HG03457 (cell line): ENCODE measurements at regions not wholly inside any gene's neighbourhood (a gene's known extent, or its start where the extent isn't known, plus 50 kb on each side); places are given as distances from the start of the nearest gene placed in this dataset.
"Not testable (repeated sequence)": the region's sequence is repeated elsewhere in the genome, so short reads cannot be mapped to it uniquely, and the experiment has no call there.

ENCODE experiments used
- ATAC-seq: cut with Tn5 transposase; IDR thresholded peaks from one replicate; pipeline ENCODE4 v1.9.1; 2021; ENCODE audit warnings: moderate number of reproducible peaks; ENCODE audit not compliant: unreplicated experiment

GRCh38 chr16:65315081-65315780 lies 193.4 kb upstream of the CDH11 start:
- no peak for ATAC-seq

- no peak for ATAC-seq
Observed at GRCh38 chr16:65314627-65315008, 192.8 kb upstream of the CDH11 start.

- no peak for ATAC-seq
Observed at GRCh38 chr16:65313936-65314626, 192.2 kb upstream of the CDH11 start.

GRCh38 chr16:65312795-65313194 lies 190.9 kb upstream of the CDH11 start:
- ATAC-seq = no peak

GRCh38 chr16:65312071-65312470 lies 190.2 kb upstream of the CDH11 start:
- ATAC-seq = no peak

GRCh38 chr16:65310491-65310890 lies 188.6 kb upstream of the CDH11 start:
- not testable (repeated sequence) for ATAC-seq

GRCh38 chr16:65309354-65309753 lies 187.5 kb upstream of the CDH11 start:
- ATAC-seq = no peak

GRCh38 chr16:65308506-65308905 lies 186.6 kb upstream of the CDH11 start:
- ATAC-seq = no peak

GRCh38 chr16:65307286-65307685 lies 185.4 kb upstream of the CDH11 start:
- no peak for ATAC-seq

GRCh38 chr16:65306722-65307121 lies 184.9 kb upstream of the CDH11 start:
- no peak for ATAC-seq

- no peak for ATAC-seq
Observed at GRCh38 chr16:65306300-65306699, 184.4 kb upstream of the CDH11 start.

GRCh38 chr16:65305266-65305959 lies 183.6 kb upstream of the CDH11 start:
- ATAC-seq = no peak

GRCh38 chr16:65301029-65301428 lies 179.2 kb upstream of the CDH11 start:
- no peak for ATAC-seq

- no peak for ATAC-seq
Observed at GRCh38 chr16:65297453-65297852, 175.6 kb upstream of the CDH11 start.

- no peak for ATAC-seq
Observed at GRCh38 chr16:65295527-65295926, 173.7 kb upstream of the CDH11 start.

GRCh38 chr16:65294708-65295107 lies 172.8 kb upstream of the CDH11 start:
- ATAC-seq = no peak

GRCh38 chr16:65294165-65294564 lies 172.3 kb upstream of the CDH11 start:
- ATAC-seq = no peak

GRCh38 chr16:65289022-65289421 lies 167.2 kb upstream of the CDH11 start:
- no peak for ATAC-seq

GRCh38 chr16:65287307-65287706 lies 165.4 kb upstream of the CDH11 start:
- no peak for ATAC-seq

GRCh38 chr16:65285128-65286048 lies 163.5 kb upstream of the CDH11 start:
- no peak for ATAC-seq

- ATAC-seq = no peak
Observed at GRCh38 chr16:65284626-65285025, 162.8 kb upstream of the CDH11 start.
